Upper lobe of right lung (tissue), 1 donor: ENCODE measurements at regions not wholly inside any gene's neighbourhood (a gene's known extent, or its start where the extent isn't known, plus 50 kb on each side); places are given as distances from the start of the nearest gene placed in this dataset.

ENCODE experiments used
- ATAC-seq: fragments of 200-7000 bp; cut with Tn5 transposase; one replicate; pipeline ENCODE4 v1.9.1; 2020; ENCODE audit warnings: mild to moderate bottlenecking, moderate library complexity
- DNase-seq: peaks from one replicate; pipeline ENCODE4 v3.0.0-alpha.2; 2020
- H3K27ac ChIP-seq: fragments of 200-600 bp; one replicate; pipeline ENCODE4 v1.8.0; 2022
- H3K27me3 ChIP-seq: fragments of 200-600 bp; one replicate; pipeline ENCODE4 v1.8.0; 2022; ENCODE audit warnings: mild to moderate bottlenecking
- H3K36me3 ChIP-seq: fragments of 200-600 bp; one replicate; pipeline ENCODE4 v1.8.0; 2022
- H3K4me1 ChIP-seq: fragments of 200-600 bp; one replicate; pipeline ENCODE4 v1.8.0; 2022
- H3K4me3 ChIP-seq: fragments of 200-600 bp; one replicate; pipeline ENCODE4 v1.8.0; 2022; ENCODE audit warnings: mild to moderate bottlenecking
- H3K9me3 ChIP-seq: fragments of 200-600 bp; one replicate; pipeline ENCODE4 v1.8.0; 2022
- CTCF ChIP-seq: fragments of 200-600 bp; IDR thresholded peaks from one replicate; pipeline ENCODE4 v1.8.0; 2022; ENCODE audit warnings: antibody characterized with exemption
- intact Hi-C: fragments of 100-400 bp; cut with DNase I; formaldehyde crosslinking; loops from one replicate; pipeline ENCODE4 v1.11.0; 2022
- donor health status: DM: no; HTN: yes; CAD: no; lungs with severe emphysema.

- intact Hi-C loops: no loop called here
- no peak for ATAC-seq
- TF ChIP-seq CTCF: no peak
- Histone ChIP-seq H3K36me3 (no peaks in the 10 kb centered on the region), H3K27me3 (no peaks in the 10 kb centered on the region), H3K9me3 (no peaks in the 10 kb centered on the region), H3K4me3 (no peak overlapping the region), H3K4me1 (no peaks in the 10 kb centered on the region), H3K27ac (no peak overlapping the region)
- peak; percentile 40 for DNase-seq
Observed at GRCh38 chr10:71080381-71081228, 131.8 kb upstream of the UNC5B start.

GRCh38 chr10:71081229-71081560, 131.2 kb upstream of the UNC5B start:
- Histone ChIP-seq H3K27me3 (no peaks in the 10 kb centered on the region), H3K27ac (no peak overlapping the region), H3K36me3 (no peaks in the 10 kb centered on the region), H3K4me3 (no peak overlapping the region), H3K4me1 (no peaks in the 10 kb centered on the region), H3K9me3 (no peaks in the 10 kb centered on the region)
- TF ChIP-seq CTCF: no peak
- DNase-seq (no peak), ATAC-seq (no peak)
- intact Hi-C loops: no loop called here

GRCh38 chr10:71081912-71082311, 130.5 kb upstream of the UNC5B start:
- TF ChIP-seq CTCF: no peak
- Histone ChIP-seq H3K27ac (no peak overlapping the region), H3K36me3 (no peaks in the 10 kb centered on the region), H3K4me1 (no peaks in the 10 kb centered on the region), H3K4me3 (no peak overlapping the region), H3K9me3 (no peaks in the 10 kb centered on the region), H3K27me3 (no peaks in the 10 kb centered on the region)
- intact Hi-C loops: no loop called here
- DNase-seq: peak; percentile 19
- ATAC-seq: no peak

GRCh38 chr10:71082960-71083715, 129.2 kb upstream of the UNC5B start:
- Histone ChIP-seq H3K27ac (no peak overlapping the region), H3K9me3 (no peaks in the 10 kb centered on the region), H3K36me3 (no peaks in the 10 kb centered on the region), H3K27me3 (no peaks in the 10 kb centered on the region), H3K4me3 (no peak overlapping the region), H3K4me1 (no peaks in the 10 kb centered on the region)
- ATAC-seq (no peak), DNase-seq (peak; percentile 36)
- intact Hi-C loops: no loop called here
- no peak for TF ChIP-seq CTCF

GRCh38 chr10:71083716-71083975, 128.7 kb upstream of the UNC5B start:
- H3K27me3 ChIP-seq: no peaks in the 10 kb centered on the region
- no peak for DNase-seq
- no peaks in the 10 kb centered on the region for H3K36me3 ChIP-seq
- no peak for ATAC-seq
- no peak for TF ChIP-seq CTCF
- intact Hi-C loops: no loop called here
- H3K4me3 ChIP-seq: no peak overlapping the region
- H3K9me3 ChIP-seq: no peaks in the 10 kb centered on the region
- H3K4me1 ChIP-seq: no peaks in the 10 kb centered on the region
- H3K27ac ChIP-seq: no peak overlapping the region
